Immature natural killer cell (primary cell): ENCODE measurements at regions not wholly inside any gene's neighbourhood (a gene's known extent, or its start where the extent isn't known, plus 50 kb on each side); places are given as distances from the start of the nearest gene placed in this dataset.
"Not testable (repeated sequence)": the region's sequence is repeated elsewhere in the genome, so short reads cannot be mapped to it uniquely, and the experiment has no call there.

Experiments
- DNase-seq, 3 donors: peaks; one replicate each; pipeline ENCODE4 v3.0.0; 2022; ENCODE audit warnings: mixed read lengths in 1 of 3
- H3K27ac Mint-ChIP-seq, 6 donors: one replicate each; pipeline ENCODE4 v1.8.0; 2020; ENCODE audit warnings: mixed read lengths in 6 of 6, mild to moderate bottlenecking in 5 of 6, inconsistent platforms in 4 of 6, moderate library complexity in 3 of 6
- H3K27me3 Mint-ChIP-seq, 3 donors: one replicate each; pipeline ENCODE4 v1.8.0; 2020 to 2021; ENCODE audit warnings: low read depth in 3 of 3, mild to moderate bottlenecking in 3 of 3, mixed read lengths in 3 of 3, moderate library complexity in 3 of 3, inconsistent platforms in 1 of 3
- H3K36me3 Mint-ChIP-seq, 3 donors: one replicate each; pipeline ENCODE4 v1.8.0; 2020; ENCODE audit warnings: mixed read lengths in 3 of 3, inconsistent platforms in 2 of 3, mild to moderate bottlenecking in 2 of 3
- H3K4me1 Mint-ChIP-seq, 2 donors: one replicate each; pipeline ENCODE4 v1.8.0; 2020; ENCODE audit warnings: inconsistent platforms in 2 of 2, mild to moderate bottlenecking in 2 of 2, mixed read lengths in 2 of 2, moderate library complexity in 1 of 2
- H3K4me3 Mint-ChIP-seq, 5 donors: one replicate each; pipeline ENCODE4 v1.8.0; 2020; ENCODE audit warnings: mild to moderate bottlenecking in 5 of 5, mixed read lengths in 5 of 5, inconsistent platforms in 3 of 5, moderate library complexity in 3 of 5
- H3K9me3 Mint-ChIP-seq, 6 donors: one replicate each; pipeline ENCODE4 v1.8.0; 2020; ENCODE audit warnings: mild to moderate bottlenecking in 6 of 6, mixed read lengths in 6 of 6, inconsistent platforms in 4 of 6, moderate library complexity in 3 of 6

GRCh38 chr5:158054223-158055110 lies 195.5 kb upstream of the CLINT1 start:
- Mint-ChIP-seq H3K36me3 (no peaks in the 10 kb centered on the region), H3K4me1 (peaks cover 1 to 7% of the 10 kb centered on the region in 2 donors), H3K27me3 (peaks cover 5 to 10% (median 5%) of the 10 kb centered on the region in 3 donors), H3K4me3 (no peak overlapping the region), H3K9me3 (no peaks in the 10 kb centered on the region), H3K27ac (no peak overlapping the region)
- no peak for DNase-seq

- Mint-ChIP-seq H3K4me1 (peaks cover 1 to 7% of the 10 kb centered on the region in 2 donors), H3K27ac (no peak overlapping the region), H3K4me3 (no peak overlapping the region), H3K36me3 (peaks cover 0 to 3% (median 0%) of the 10 kb centered on the region in 3 donors), H3K27me3 (peaks cover 0 to 7% (median 6%) of the 10 kb centered on the region in 3 donors), H3K9me3 (no peaks in the 10 kb centered on the region)
- no peak for DNase-seq
Measured at GRCh38 chr5:158051036-158051435, 192.1 kb upstream of the CLINT1 start.

DNA sequence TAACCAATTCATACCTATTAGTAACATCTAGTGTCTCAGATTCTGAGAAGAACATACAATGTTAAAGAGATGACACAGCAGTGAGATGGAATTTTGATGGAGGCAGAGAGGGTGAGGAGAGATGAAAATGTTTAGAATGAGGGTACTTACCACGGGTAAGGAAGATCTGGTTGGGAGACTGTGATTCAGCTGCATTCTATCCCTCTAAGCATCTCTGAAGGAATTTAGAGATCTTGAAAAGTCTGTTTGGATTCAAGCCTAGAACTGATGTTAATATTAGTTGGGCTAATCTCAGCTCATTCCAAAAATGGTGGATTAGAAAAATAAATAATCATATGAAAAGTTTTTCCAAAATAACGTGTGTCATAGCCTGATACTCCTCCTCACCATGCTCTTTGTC lies 191.5 kb upstream of the CLINT1 start:
- H3K36me3 Mint-ChIP-seq, result peaks cover 0 to 3% (median 0%) of the 10 kb centered on the region in 3 donors
- no peaks in the 10 kb centered on the region for H3K9me3 Mint-ChIP-seq
- DNase-seq, result no peak
- H3K27ac Mint-ChIP-seq, result no peak overlapping the region
- peaks cover 0 to 7% (median 6%) of the 10 kb centered on the region in 3 donors for H3K27me3 Mint-ChIP-seq
- peaks cover 1 to 6% of the 10 kb centered on the region in 2 donors for H3K4me1 Mint-ChIP-seq
- H3K4me3 Mint-ChIP-seq, result no peak overlapping the region

DNA sequence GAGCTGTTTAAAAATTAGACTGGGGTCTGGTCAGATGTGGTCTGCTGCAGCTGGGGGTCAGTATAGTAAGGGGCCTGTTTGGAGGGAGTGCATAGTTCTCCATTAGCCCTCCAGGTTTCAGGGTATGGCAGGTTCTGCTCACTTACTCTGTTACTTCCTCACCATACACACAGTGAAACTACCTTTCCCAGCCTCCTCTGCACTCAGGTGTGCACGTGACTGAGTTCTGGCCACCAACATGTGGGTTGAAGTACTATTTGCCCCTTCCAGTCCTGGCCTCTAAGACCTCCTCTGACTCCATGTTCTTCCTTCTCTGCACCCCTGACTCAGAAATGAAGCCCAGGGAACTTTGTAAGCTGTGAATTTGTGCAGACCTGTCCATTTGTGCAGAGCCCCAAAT lies 190.5 kb upstream of the CLINT1 start:
- Mint-ChIP-seq H3K36me3 (peaks cover 0 to 3% (median 0%) of the 10 kb centered on the region in 3 donors), H3K4me1 (no peaks in the 10 kb centered on the region), H3K27ac (no peak overlapping the region)

GRCh38 chr5:158045696-158046095 lies 186.8 kb upstream of the CLINT1 start:
- Mint-ChIP-seq H3K4me3 (no peak overlapping the region), H3K27me3 (peaks cover 2 to 7% (median 4%) of the 10 kb centered on the region in 3 donors), H3K27ac (no peak overlapping the region), H3K9me3 (no peaks in the 10 kb centered on the region), H3K4me1 (no peaks in the 10 kb centered on the region), H3K36me3 (peaks cover 0 to 3% (median 0%) of the 10 kb centered on the region in 3 donors)
- DNase-seq, result no peak

More for the DNA sequence above, 190.5 kb upstream of the CLINT1 start:
- Mint-ChIP-seq H3K9me3 (no peaks in the 10 kb centered on the region), H3K27me3 (peaks cover 0 to 7% (median 6%) of the 10 kb centered on the region in 3 donors), H3K4me3 (no peak overlapping the region)
- no peak for DNase-seq

DNA sequence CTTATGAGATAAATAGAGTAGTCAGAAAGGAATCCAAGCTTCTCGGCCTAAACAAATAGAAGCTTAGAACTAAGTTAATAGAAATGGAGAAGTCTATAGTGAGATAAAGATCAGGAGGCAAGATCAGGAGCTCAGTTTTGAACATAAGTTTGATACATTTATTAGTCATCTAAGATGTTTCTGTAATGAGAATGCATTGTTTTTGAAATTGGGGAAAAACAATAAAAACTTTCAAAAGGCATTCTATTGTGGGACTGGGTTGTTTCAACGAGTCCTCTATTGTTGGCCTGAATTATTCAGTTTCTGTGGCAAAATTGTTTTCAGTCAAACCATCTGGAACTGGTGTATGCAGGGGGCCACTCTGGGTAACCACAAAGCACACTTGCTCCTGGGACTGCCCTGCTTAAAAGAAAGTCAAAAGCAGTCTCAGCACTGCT lies 181.0 kb upstream of the CLINT1 start:
- Mint-ChIP-seq H3K27me3 (peaks cover 2 to 4% (median 3%) of the 10 kb centered on the region in 3 donors), H3K36me3 (peaks cover 0 to 2% (median 0%) of the 10 kb centered on the region in 3 donors), H3K4me1 (no peaks in the 10 kb centered on the region), H3K27ac (no peak overlapping the region), H3K4me3 (no peak overlapping the region), H3K9me3 (peaks cover 0 to 3% (median 3%) of the 10 kb centered on the region in 6 donors)
- no peak for DNase-seq

DNA sequence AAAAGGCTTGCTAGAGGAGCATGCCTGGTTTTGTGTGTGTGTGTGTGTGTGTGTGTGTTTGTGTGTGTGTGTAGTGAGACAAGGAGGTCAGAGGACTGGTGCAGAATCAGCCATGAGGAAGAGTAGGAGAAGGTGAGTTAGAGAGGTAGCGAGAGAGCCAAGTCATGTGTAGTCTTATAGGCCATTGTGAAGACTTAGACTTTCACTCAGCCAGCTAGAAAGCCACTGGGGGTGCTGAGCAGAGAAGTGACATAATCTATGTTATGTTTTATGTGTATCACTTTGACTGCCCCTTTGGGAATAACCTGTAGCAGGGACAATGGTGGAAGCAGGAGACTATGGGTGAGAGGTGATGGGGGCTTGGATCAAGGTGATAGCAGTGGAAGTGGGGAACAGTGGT lies 180.5 kb upstream of the CLINT1 start:
- no peak overlapping the region for H3K4me3 Mint-ChIP-seq
- no peak overlapping the region for H3K27ac Mint-ChIP-seq
- peaks cover 0 to 8% (median 7%) of the 10 kb centered on the region in 6 donors for H3K9me3 Mint-ChIP-seq

GRCh38 chr5:158036983-158037595 lies 178.1 kb upstream of the CLINT1 start:
- H3K36me3 Mint-ChIP-seq, DNase-seq, H3K27ac Mint-ChIP-seq, H3K9me3 Mint-ChIP-seq, H3K4me3 Mint-ChIP-seq, H3K4me1 Mint-ChIP-seq: not testable (repeated sequence)
- peaks cover 3 to 14% (median 4%) of the 10 kb centered on the region in 3 donors for H3K27me3 Mint-ChIP-seq

More for the DNA sequence above, 180.5 kb upstream of the CLINT1 start:
- peaks cover 0 to 7% (median 0%) of the 10 kb centered on the region in 3 donors for H3K36me3 Mint-ChIP-seq
- DNase-seq, result no peak
- H3K4me1 Mint-ChIP-seq, result no peaks in the 10 kb centered on the region
- peaks cover 3 to 8% (median 4%) of the 10 kb centered on the region in 3 donors for H3K27me3 Mint-ChIP-seq

DNA sequence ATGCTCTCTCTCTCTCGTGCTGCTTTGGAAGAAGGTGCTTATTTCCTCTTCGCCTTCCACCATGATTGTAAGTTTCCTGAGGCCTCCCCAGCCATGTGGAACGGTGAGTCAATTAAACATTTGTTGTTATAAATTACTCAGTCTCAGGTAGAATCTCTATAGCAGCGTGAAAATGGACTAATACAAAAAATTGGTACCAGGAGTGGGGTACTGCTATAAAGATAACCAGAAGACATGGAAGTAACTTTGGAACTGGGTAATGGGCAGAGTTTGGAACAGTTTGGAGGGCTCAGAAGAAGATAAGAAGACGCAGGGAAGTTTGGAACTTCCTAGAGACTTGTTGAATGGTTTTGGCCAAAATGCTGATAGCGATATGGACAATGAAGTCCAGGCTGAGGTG lies 175.6 kb upstream of the CLINT1 start:
- not testable (repeated sequence) for H3K4me3 Mint-ChIP-seq, H3K36me3 Mint-ChIP-seq, H3K4me1 Mint-ChIP-seq, H3K27ac Mint-ChIP-seq, DNase-seq, H3K9me3 Mint-ChIP-seq
- H3K27me3 Mint-ChIP-seq, result peaks cover 2 to 23% (median 4%) of the 10 kb centered on the region in 3 donors

DNA sequence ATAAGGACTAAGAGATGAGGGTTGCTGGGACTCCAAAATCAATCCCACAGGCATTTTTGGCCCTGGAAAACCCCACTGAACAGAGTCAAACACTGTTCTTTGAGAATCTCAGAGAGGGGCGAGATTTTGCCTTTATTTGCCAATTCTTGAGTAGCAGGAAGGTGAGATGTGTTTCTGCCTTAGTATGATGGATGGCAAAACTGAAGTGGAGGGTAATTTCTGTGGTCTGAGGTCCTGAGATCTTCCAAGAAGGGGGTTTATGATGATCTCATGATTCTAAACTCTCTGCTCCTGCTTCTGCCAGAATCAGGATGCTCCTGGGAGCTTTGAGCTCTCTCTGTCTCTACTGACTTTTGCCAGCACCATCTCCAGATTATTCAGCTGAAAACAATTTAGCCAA lies 174.8 kb upstream of the CLINT1 start:
- Mint-ChIP-seq H3K27ac (no peak overlapping the region), H3K4me3 (no peak overlapping the region)

DNA sequence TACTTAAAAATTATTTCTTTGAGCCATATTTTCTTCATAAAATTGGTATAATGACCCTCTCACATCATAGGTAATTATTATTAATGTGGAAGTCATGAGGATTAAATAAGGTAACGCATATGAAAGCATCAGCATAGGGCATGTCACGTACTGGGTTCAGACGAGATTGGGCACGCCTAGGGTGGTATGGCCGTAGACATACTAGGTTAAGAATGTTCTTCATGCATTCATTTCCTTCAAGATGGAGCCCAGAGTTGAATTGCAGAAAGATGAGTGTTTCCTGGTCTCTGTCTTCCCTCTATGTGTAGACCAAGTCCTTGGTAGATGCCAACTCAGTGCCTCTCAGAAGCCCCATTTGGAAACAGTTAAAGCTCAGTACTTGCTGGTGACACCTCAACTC lies 174.1 kb upstream of the CLINT1 start:
- no peaks in the 10 kb centered on the region for H3K4me1 Mint-ChIP-seq
- H3K4me3 Mint-ChIP-seq, result no peak overlapping the region
- peaks cover 0 to 8% (median 0%) of the 10 kb centered on the region in 3 donors for H3K36me3 Mint-ChIP-seq
- peaks cover 4 to 21% (median 8%) of the 10 kb centered on the region in 3 donors for H3K27me3 Mint-ChIP-seq
- DNase-seq, result no peak
- H3K9me3 Mint-ChIP-seq, result peaks cover 0 to 10% (median 8%) of the 10 kb centered on the region in 6 donors
- H3K27ac Mint-ChIP-seq, result no peak overlapping the region

More for the DNA sequence above, 174.8 kb upstream of the CLINT1 start:
- DNase-seq, result no peak
- H3K9me3 Mint-ChIP-seq, result peaks cover 0 to 10% (median 8%) of the 10 kb centered on the region in 6 donors
- peaks cover 4 to 21% (median 8%) of the 10 kb centered on the region in 3 donors for H3K27me3 Mint-ChIP-seq
- no peaks in the 10 kb centered on the region for H3K4me1 Mint-ChIP-seq
- H3K36me3 Mint-ChIP-seq, result peaks cover 0 to 8% (median 0%) of the 10 kb centered on the region in 3 donors

DNA sequence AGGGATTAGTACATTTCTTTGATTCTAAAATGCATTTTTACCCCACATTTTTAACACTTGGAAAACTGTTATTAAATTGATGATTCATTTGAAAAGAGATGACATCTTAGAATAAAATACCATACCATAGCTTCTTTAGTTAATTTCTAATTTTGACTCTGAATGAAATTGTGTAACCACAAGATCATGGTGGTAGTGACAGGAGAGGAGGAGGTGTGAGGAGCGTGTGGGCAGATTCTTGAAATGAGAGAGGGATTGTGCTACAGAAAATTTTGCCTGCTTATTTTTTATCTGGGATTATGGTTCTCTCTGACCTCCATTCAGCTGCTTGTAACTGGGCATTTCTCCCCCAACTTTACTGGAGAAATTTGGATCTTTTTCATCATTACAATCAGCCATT lies 173.3 kb upstream of the CLINT1 start:
- Mint-ChIP-seq H3K27me3 (peaks cover 4 to 21% (median 8%) of the 10 kb centered on the region in 3 donors), H3K4me3 (no peak overlapping the region), H3K27ac (no peak overlapping the region)

DNA sequence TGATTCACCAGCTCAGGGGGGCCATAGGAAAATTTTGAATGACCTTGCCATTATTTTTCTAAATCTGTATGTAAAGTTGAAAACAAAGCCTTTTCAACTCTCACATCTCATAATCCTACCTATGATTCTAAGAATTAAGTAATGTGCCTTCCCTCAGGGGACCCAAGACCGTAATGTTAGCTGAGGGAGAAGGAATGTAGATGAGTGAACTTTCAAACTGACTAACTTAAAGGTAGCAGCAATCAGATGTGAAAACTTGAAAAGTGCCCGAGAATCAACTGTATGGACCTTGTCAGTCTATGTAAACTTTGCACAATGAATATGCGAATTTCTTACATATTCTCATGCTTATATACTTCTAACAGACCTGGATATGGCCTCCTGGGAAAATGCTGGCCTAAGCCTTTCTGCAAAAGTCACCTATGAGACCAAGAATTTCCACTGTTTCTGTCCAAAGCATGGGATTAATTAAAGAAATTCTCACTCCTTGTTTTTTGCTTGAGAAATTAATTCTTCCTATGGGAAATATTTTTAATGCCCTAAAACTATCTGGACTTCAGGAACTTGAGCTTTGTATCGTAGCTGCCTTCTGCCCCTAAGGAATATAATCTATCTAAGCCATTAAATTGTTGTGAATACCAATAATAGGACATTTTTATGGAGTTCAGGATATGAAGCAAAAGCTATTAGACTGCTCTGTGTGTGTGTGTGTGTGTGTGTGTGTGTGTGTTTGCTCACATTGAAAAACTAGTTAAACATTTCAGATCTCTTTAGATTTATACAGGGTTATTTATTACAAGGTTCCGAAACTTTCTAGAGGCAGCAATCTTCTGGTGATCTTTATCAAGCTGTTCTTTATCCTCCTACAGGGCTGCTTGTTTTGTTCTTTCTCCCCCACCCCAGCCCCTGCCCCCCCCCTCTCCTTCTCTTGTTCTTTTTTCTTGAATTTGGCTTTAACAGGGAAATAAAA lies 169.1 kb upstream of the CLINT1 start:
- H3K4me3 Mint-ChIP-seq, result no peak overlapping the region
- H3K9me3 Mint-ChIP-seq, result peaks cover 0 to 4% (median 0%) of the 10 kb centered on the region in 6 donors
- no peaks in the 10 kb centered on the region for H3K36me3 Mint-ChIP-seq
- peaks cover 0 to 16% (median 12%) of the 10 kb centered on the region in 3 donors for H3K27me3 Mint-ChIP-seq
- H3K4me1 Mint-ChIP-seq, result no peaks in the 10 kb centered on the region
- no peak overlapping the region for H3K27ac Mint-ChIP-seq
- DNase-seq, result no peak

More for the DNA sequence above, 173.3 kb upstream of the CLINT1 start:
- H3K36me3 Mint-ChIP-seq, result peaks cover 0 to 8% (median 0%) of the 10 kb centered on the region in 3 donors
- peaks cover 0 to 10% (median 8%) of the 10 kb centered on the region in 6 donors for H3K9me3 Mint-ChIP-seq
- H3K4me1 Mint-ChIP-seq, result no peaks in the 10 kb centered on the region
- DNase-seq, result no peak
